GM19468 (cell line): ENCODE measurements at regions not wholly inside any gene's neighbourhood (a gene's known extent, or its start where the extent isn't known, plus 50 kb on each side); places are given as distances from the start of the nearest gene placed in this dataset.
"Not testable (repeated sequence)": the region's sequence is repeated elsewhere in the genome, so short reads cannot be mapped to it uniquely, and the experiment has no call there.

Experiments
- ATAC-seq: cut with Tn5 transposase; IDR thresholded peaks from one replicate; pipeline ENCODE4 v1.9.1; 2021; ENCODE audit warnings: mild to moderate bottlenecking, moderate library complexity, moderate number of reproducible peaks; ENCODE audit not compliant: unreplicated experiment; ENCODE audit errors: extremely low read depth

GRCh38 chr6:28621268-28621667, 95.6 kb downstream of the GPX5 start:
- not testable (repeated sequence) for ATAC-seq

GRCh38 chr6:28623242-28623641, 97.6 kb downstream of the GPX5 start:
- ATAC-seq = not testable (repeated sequence)

GRCh38 chr6:28626386-28626785, 100.7 kb downstream of the GPX5 start:
- ATAC-seq = not testable (repeated sequence)

GRCh38 chr6:28632326-28632851, 106.7 kb downstream of the GPX5 start:
- no peak for ATAC-seq

GRCh38 chr6:28633445-28634215, 107.9 kb downstream of the GPX5 start:
- ATAC-seq = no peak

- ATAC-seq = no peak
Observed at GRCh38 chr6:28634411-28634760, 108.7 kb downstream of the GPX5 start.

- ATAC-seq = no peak
Observed at GRCh38 chr6:28634761-28635546, 109.3 kb downstream of the GPX5 start.

- no peak for ATAC-seq
Observed at GRCh38 chr6:28635547-28636158, 110.0 kb downstream of the GPX5 start.

GRCh38 chr6:28638787-28639430, 113.2 kb downstream of the GPX5 start:
- ATAC-seq = no peak

GRCh38 chr6:28639445-28640290, 114.0 kb downstream of the GPX5 start:
- ATAC-seq = not testable (repeated sequence)

GRCh38 chr6:28643017-28643740, 117.5 kb downstream of the GPX5 start:
- no peak for ATAC-seq

- no peak for ATAC-seq
Observed at GRCh38 chr6:28646650-28647049, 121.0 kb downstream of the GPX5 start.

- no peak for ATAC-seq
Observed at GRCh38 chr6:28648035-28648877, 122.6 kb downstream of the GPX5 start.

GRCh38 chr6:28648878-28649375, 123.2 kb downstream of the GPX5 start:
- no peak for ATAC-seq

- no peak for ATAC-seq
Observed at GRCh38 chr6:28651161-28651560, 125.5 kb downstream of the GPX5 start.

- no peak for ATAC-seq
Observed at GRCh38 chr6:28653876-28654275, 128.2 kb downstream of the GPX5 start.

GRCh38 chr6:28655164-28655563, 129.5 kb downstream of the GPX5 start:
- no peak for ATAC-seq

- ATAC-seq = no peak
Observed at GRCh38 chr6:28656715-28657114, 131.0 kb downstream of the GPX5 start.
